Keratinocyte (primary cell): ENCODE measurements at regions not wholly inside any gene's neighbourhood (a gene's known extent, or its start where the extent isn't known, plus 50 kb on each side); places are given as distances from the start of the nearest gene placed in this dataset.

Experiments
- DNase-seq: peaks from one replicate; pipeline ENCODE4 v3.0.0-alpha.2; 2011; ENCODE audit warnings: low read depth, missing footprints, low spot score
- FAIRE-seq: peaks from 2 replicates; lab custom pipeline; 2011; peaks lifted over from hg19 to GRCh38; lab: Jason Lieb, UNC
- H2AFZ ChIP-seq: 2 replicates; pipeline ENCODE4 v1.6.0; 2012; ENCODE audit warnings: low read length, control low read depth, inconsistent platforms; ENCODE audit not compliant: control insufficient read depth
- H3K27ac ChIP-seq: 2 replicates; pipeline ENCODE4 v1.5.1; 2011; ENCODE audit warnings: low read length; ENCODE audit not compliant: control insufficient read depth, insufficient read depth
- H3K27me3 ChIP-seq: 3 replicates; pipeline ENCODE4 v1.6.0; 2011; ENCODE audit warnings: low read length; ENCODE audit not compliant: control insufficient read depth, insufficient read depth; ENCODE audit errors: extremely low read depth
- H3K36me3 ChIP-seq, 2 experiments: 2 replicates in 1 of 2; 3 replicates in 1 of 2; pipeline ENCODE4 v1.5.1; 2011; ENCODE audit warnings: low read length in 2 of 2, mild to moderate bottlenecking in 1 of 2; ENCODE audit not compliant: control insufficient read depth in 2 of 2, insufficient read depth in 2 of 2; ENCODE audit errors: extremely low read depth in 1 of 2
- H3K4me1 ChIP-seq: 3 replicates; pipeline ENCODE4 v1.5.1; 2011; ENCODE audit warnings: low read length; ENCODE audit not compliant: control insufficient read depth, insufficient read depth; ENCODE audit errors: extremely low read depth
- H3K4me2 ChIP-seq: 3 replicates; pipeline ENCODE4 v1.6.0; 2011; ENCODE audit warnings: low read depth, low read length; ENCODE audit not compliant: control insufficient read depth, insufficient read depth; ENCODE audit errors: extremely low read depth
- H3K4me3 ChIP-seq, 3 experiments: fragments of 200-600 bp in 1 of 3; sonication (generic) in 1 of 3; 2 replicates in 2 of 3; 3 replicates in 1 of 3; pipeline ENCODE4 v1.5.1; 2011 to 2016; ENCODE audit warnings: low read length in 3 of 3, mild to moderate bottlenecking in 3 of 3, control low read depth in 2 of 3, inconsistent platforms in 1 of 3, low read depth in 1 of 3, mixed read lengths in 1 of 3, mixed run types in 1 of 3, moderate library complexity in 1 of 3; ENCODE audit not compliant: control insufficient read depth in 2 of 3, insufficient read depth in 2 of 3; ENCODE audit errors: extremely low read depth in 1 of 3
- H3K79me2 ChIP-seq: 2 replicates; pipeline ENCODE4 v1.6.0; 2012; ENCODE audit warnings: low read length; ENCODE audit not compliant: control insufficient read depth, insufficient read depth
- H3K9ac ChIP-seq: 3 replicates; pipeline ENCODE4 v1.6.0; 2011; ENCODE audit warnings: low read length; ENCODE audit not compliant: control insufficient read depth, insufficient read depth; ENCODE audit errors: extremely low read depth
- H3K9me1 ChIP-seq: 3 replicates; pipeline ENCODE4 v1.6.0; 2011; ENCODE audit warnings: low read length; ENCODE audit not compliant: control insufficient read depth, insufficient read depth; ENCODE audit errors: extremely low read depth
- H3K9me3 ChIP-seq: 2 replicates; pipeline ENCODE4 v1.5.1; 2012; ENCODE audit warnings: low read depth, low read length; ENCODE audit not compliant: control insufficient read depth
- H4K20me1 ChIP-seq: 3 replicates; pipeline ENCODE4 v1.6.0; 2011; ENCODE audit warnings: low read length; ENCODE audit not compliant: control insufficient read depth, insufficient read depth; ENCODE audit errors: extremely low read depth
- EZH2 ChIP-seq: IDR thresholded peaks from one replicate; pipeline ENCODE4 v1.6.1; 2012; ENCODE audit warnings: inconsistent platforms, mild to moderate bottlenecking, low read length, moderate library complexity
- dilution Hi-C: fragments of 300-500 bp; cut with MboI; formaldehyde crosslinking; loops from one replicate; pipeline ENCODE4 v1.7.0; 2020; ENCODE audit warnings: low sequenced_read_pairs; ENCODE audit not compliant: extremely low pct_ligation_motif_present
- TF ChIP-seq, protein P1 (sequence below), 3 experiments: IDR thresholded peaks in 1 of 3; conservative IDR thresholded peaks in 1 of 3; optimal IDR thresholded peaks in 1 of 3; 2 replicates in 2 of 3; 3 replicates in 1 of 3; pipeline versions ENCODE3 to v1.5.1; 2011; ENCODE audit warnings: low read length in 3 of 3, mild to moderate bottlenecking in 3 of 3, moderate library complexity in 2 of 3, control low read depth in 1 of 3, inconsistent platforms in 1 of 3; ENCODE audit not compliant: insufficient read depth in 2 of 3; ENCODE audit errors: extremely low read depth in 1 of 3

DNA sequence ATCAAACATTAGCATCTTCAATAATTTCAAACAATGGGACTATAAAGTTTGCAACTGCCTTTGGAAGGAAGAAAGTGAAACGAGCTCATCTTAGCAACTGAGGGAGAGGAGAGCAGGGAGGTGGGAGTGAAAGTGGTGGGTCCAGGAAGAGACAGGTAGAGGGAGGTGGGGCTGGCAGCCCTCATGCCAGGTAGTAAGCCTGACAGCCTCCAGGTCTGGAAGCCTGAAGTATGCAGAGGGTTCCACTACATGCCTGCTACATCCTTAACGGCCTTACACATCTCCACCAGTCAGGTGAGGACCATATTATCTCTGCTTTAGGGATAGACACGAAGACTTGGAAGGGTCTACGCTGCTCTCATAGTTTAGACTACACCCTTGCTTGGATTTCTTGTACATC, 201.1 kb upstream of the TWIST2 start:
- H3K9ac ChIP-seq, result no peak overlapping the region
- H3K27me3 ChIP-seq, result no peaks in the 10 kb centered on the region
- no peaks in the 10 kb centered on the region for H3K9me1 ChIP-seq
- H3K4me2 ChIP-seq, result no peak overlapping the region
- DNase-seq (no peak), FAIRE-seq (no peak)
- no peaks in the 10 kb centered on the region for H3K9me3 ChIP-seq
- H4K20me1 ChIP-seq, result no peaks in the 10 kb centered on the region
- H3K36me3 ChIP-seq, result no peaks in the 10 kb centered on the region
- H3K27ac ChIP-seq, result no peak overlapping the region
- no peak overlapping the region for H2AFZ ChIP-seq
- TF ChIP-seq, protein P1, sequence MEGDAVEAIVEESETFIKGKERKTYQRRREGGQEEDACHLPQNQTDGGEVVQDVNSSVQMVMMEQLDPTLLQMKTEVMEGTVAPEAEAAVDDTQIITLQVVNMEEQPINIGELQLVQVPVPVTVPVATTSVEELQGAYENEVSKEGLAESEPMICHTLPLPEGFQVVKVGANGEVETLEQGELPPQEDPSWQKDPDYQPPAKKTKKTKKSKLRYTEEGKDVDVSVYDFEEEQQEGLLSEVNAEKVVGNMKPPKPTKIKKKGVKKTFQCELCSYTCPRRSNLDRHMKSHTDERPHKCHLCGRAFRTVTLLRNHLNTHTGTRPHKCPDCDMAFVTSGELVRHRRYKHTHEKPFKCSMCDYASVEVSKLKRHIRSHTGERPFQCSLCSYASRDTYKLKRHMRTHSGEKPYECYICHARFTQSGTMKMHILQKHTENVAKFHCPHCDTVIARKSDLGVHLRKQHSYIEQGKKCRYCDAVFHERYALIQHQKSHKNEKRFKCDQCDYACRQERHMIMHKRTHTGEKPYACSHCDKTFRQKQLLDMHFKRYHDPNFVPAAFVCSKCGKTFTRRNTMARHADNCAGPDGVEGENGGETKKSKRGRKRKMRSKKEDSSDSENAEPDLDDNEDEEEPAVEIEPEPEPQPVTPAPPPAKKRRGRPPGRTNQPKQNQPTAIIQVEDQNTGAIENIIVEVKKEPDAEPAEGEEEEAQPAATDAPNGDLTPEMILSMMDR (optimal IDR thresholded peaks at IDR 0.05 in 1 of 3, IDR thresholded peaks at IDR 0.05 in 1 of 3, conservative IDR thresholded peaks at IDR 0.05 in 1 of 3; ENCODE audit: extremely low read depth in 1 of 3, insufficient read depth in 2 of 3, low read length in 3 of 3), result no peak
- no peak for TF ChIP-seq EZH2
- no peak overlapping the region for H3K4me3 ChIP-seq
- H3K79me2 ChIP-seq, result no peaks in the 10 kb centered on the region
- H3K4me1 ChIP-seq, result no peaks in the 10 kb centered on the region
- dilution Hi-C loops, result no loop called here

DNA sequence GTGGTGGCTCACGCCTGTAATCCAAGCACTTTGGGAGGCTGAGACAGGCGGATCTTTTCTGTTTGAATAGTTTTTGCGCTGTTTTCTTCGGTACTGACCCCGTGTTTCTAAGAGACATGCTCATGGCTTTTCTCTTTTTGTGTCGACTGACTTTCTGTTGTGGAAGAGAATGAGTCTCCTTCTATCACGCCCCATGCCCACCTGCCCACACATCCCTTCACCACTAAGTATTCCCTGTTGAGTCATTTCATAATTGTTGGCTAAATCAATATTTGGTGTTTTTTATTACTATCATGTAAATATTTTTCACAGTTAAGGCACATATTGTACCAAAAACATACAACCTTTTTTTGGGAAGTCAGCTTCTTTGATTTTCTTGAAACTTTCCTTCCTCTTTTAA, 198.8 kb upstream of the TWIST2 start:
- H3K4me2 ChIP-seq, result no peak overlapping the region
- dilution Hi-C loops, result no loop called here
- FAIRE-seq, result no peak
- H3K27me3 ChIP-seq, result no peaks in the 10 kb centered on the region
- H3K4me3 ChIP-seq, result no peak overlapping the region
- H3K4me1 ChIP-seq, result no peaks in the 10 kb centered on the region
- no peak overlapping the region for H3K9ac ChIP-seq
- H3K27ac ChIP-seq, result no peak overlapping the region
- H2AFZ ChIP-seq, result no peak overlapping the region
- DNase-seq, result no peak
- no peaks in the 10 kb centered on the region for H4K20me1 ChIP-seq
- H3K79me2 ChIP-seq, result no peaks in the 10 kb centered on the region
- H3K36me3 ChIP-seq, result no peaks in the 10 kb centered on the region
- TF ChIP-seq, protein P1 (optimal IDR thresholded peaks at IDR 0.05 in 1 of 3, IDR thresholded peaks at IDR 0.05 in 1 of 3, conservative IDR thresholded peaks at IDR 0.05 in 1 of 3; ENCODE audit: extremely low read depth in 1 of 3, insufficient read depth in 2 of 3, low read length in 3 of 3), result no peak
- no peak for TF ChIP-seq EZH2
- H3K9me1 ChIP-seq, result no peaks in the 10 kb centered on the region
- no peaks in the 10 kb centered on the region for H3K9me3 ChIP-seq
